ENCODE measurements at regions not wholly inside any gene's neighbourhood (a gene's known extent, or its start where the extent isn't known, plus 50 kb on each side); places are given as distances from the start of the nearest gene placed in this dataset.
A peak's percentile ranks its signal among the peaks of the same experiment; 100 is the strongest.

DNA sequence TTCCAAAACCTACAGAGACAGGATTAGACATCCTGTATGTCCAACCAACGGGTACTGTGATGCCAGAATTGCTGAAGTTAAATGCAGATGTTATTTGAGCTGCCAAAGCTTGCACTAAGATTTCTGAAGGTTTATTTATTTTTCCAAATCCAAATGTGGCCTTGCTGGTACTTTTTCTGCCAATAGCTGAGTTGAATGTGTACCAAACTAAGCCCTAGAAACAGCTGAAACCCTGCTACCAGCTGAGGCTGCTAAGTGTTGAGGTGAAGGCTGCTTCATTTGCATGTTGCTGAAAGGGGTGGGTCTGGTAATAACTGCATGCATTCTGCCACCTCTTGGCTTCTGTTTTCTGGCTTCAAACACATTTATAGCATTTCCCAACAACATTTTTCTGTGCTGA, 366.5 kb downstream of the FAT4 start:
- ATAC-seq = no peak
- TF ChIP-seq, protein P1, sequence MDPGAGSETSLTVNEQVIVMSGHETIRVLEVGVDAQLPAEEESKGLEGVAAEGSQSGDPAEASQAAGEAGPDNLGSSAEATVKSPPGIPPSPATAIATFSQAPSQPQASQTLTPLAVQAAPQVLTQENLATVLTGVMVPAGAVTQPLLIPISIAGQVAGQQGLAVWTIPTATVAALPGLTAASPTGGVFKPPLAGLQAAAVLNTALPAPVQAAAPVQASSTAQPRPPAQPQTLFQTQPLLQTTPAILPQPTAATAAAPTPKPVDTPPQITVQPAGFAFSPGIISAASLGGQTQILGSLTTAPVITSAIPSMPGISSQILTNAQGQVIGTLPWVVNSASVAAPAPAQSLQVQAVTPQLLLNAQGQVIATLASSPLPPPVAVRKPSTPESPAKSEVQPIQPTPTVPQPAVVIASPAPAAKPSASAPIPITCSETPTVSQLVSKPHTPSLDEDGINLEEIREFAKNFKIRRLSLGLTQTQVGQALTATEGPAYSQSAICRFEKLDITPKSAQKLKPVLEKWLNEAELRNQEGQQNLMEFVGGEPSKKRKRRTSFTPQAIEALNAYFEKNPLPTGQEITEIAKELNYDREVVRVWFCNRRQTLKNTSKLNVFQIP (CRISPR knock-in tag; IDR thresholded peaks at IDR 0.05; ENCODE audit: borderline replicate concordance, low read depth) = no peak
- TF ChIP-seq, protein P2, sequence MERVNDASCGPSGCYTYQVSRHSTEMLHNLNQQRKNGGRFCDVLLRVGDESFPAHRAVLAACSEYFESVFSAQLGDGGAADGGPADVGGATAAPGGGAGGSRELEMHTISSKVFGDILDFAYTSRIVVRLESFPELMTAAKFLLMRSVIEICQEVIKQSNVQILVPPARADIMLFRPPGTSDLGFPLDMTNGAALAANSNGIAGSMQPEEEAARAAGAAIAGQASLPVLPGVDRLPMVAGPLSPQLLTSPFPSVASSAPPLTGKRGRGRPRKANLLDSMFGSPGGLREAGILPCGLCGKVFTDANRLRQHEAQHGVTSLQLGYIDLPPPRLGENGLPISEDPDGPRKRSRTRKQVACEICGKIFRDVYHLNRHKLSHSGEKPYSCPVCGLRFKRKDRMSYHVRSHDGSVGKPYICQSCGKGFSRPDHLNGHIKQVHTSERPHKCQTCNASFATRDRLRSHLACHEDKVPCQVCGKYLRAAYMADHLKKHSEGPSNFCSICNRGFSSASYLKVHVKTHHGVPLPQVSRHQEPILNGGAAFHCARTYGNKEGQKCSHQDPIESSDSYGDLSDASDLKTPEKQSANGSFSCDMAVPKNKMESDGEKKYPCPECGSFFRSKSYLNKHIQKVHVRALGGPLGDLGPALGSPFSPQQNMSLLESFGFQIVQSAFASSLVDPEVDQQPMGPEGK (CRISPR knock-in tag; IDR thresholded peaks at IDR 0.05; ENCODE audit: borderline replicate concordance) = no peak
- no peak for TF ChIP-seq BACH2 (CRISPR knock-in tag; IDR thresholded peaks at IDR 0.05; ENCODE audit: borderline replicate concordance)
- no peak for TF ChIP-seq RARB (CRISPR knock-in tag; IDR thresholded peaks at IDR 0.05)
- TF ChIP-seq SNAI2 (CRISPR knock-in tag; IDR thresholded peaks at IDR 0.05) = no peak
- TF ChIP-seq TOX (CRISPR knock-in tag; IDR thresholded peaks at IDR 0.05; ENCODE audit: borderline replicate concordance) = no peak
- TF ChIP-seq, protein P3, sequence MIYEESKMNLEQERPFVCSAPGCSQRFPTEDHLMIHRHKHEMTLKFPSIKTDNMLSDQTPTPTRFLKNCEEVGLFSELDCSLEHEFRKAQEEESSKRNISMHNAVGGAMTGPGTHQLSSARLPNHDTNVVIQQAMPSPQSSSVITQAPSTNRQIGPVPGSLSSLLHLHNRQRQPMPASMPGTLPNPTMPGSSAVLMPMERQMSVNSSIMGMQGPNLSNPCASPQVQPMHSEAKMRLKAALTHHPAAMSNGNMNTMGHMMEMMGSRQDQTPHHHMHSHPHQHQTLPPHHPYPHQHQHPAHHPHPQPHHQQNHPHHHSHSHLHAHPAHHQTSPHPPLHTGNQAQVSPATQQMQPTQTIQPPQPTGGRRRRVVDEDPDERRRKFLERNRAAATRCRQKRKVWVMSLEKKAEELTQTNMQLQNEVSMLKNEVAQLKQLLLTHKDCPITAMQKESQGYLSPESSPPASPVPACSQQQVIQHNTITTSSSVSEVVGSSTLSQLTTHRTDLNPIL (CRISPR knock-in tag; IDR thresholded peaks at IDR 0.05; ENCODE audit: low read depth) = no peak
- no peak for TF ChIP-seq ISL1 (CRISPR knock-in tag; IDR thresholded peaks at IDR 0.05)
- no peak for TF ChIP-seq ZC3H10 (CRISPR knock-in tag; IDR thresholded peaks at IDR 0.05)

DNA sequence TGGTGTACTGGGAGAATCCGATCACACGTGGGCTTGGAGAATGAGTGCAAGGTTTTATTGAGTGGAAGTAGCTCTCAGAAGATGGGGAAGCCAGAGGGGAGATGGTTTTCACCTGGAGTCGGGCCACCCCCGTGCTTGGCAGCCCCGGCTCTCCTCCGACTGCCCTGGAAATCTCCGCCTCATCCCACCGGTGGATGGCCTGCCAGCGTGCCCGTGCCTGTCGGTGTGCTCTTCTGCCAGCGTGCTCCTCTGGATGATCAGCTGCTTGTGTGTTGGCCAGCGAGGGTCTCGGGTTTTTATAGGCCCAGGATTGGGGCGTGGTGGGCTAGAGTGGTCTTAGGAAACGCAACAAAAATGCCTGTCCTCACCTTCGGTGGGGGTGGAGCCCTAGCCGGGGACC, 368.0 kb downstream of the FAT4 start:
- no peak for ATAC-seq
- TF ChIP-seq BACH2 (CRISPR knock-in tag; IDR thresholded peaks at IDR 0.05; ENCODE audit: borderline replicate concordance) (no peak), RARB (CRISPR knock-in tag; IDR thresholded peaks at IDR 0.05) (no peak), ARNTL (CRISPR knock-in tag; IDR thresholded peaks at IDR 0.05; ENCODE audit: borderline replicate concordance, low read depth) (no peak), PPARA (CRISPR knock-in tag; IDR thresholded peaks at IDR 0.05; ENCODE audit: borderline replicate concordance) (no peak), ZC3H10 (CRISPR knock-in tag; IDR thresholded peaks at IDR 0.05) (no peak)
- TF ChIP-seq, protein P2 (CRISPR knock-in tag; IDR thresholded peaks at IDR 0.05; ENCODE audit: borderline replicate concordance) = no peak
- TF ChIP-seq, protein P1 (CRISPR knock-in tag; IDR thresholded peaks at IDR 0.05; ENCODE audit: borderline replicate concordance, low read depth) = no peak
- TF ChIP-seq, protein P3 (CRISPR knock-in tag; IDR thresholded peaks at IDR 0.05; ENCODE audit: low read depth) = no peak

DNA sequence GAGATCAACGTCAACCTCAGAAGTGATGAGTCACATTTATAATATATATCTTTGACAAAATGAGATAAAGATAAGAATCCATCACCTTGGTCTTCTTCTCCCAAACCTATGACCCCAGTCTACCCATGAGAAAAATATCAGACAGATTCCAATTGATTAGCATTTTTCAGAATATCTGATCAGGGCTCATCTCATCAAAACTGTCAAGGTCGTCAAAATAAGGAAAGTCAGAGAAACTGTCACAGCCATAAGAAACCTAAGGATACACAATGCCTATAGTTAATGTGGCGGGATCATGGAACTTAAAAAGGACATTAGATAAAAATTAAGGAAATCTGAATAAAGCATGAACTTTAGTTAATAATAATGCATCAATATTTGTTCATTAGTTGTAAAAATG, 374.1 kb downstream of the FAT4 start:
- TF ChIP-seq ZFP3 (CRISPR knock-in tag; IDR thresholded peaks at IDR 0.05) (no peak), GLIS3 (CRISPR knock-in tag; IDR thresholded peaks at IDR 0.05) (no peak), SNAI2 (CRISPR knock-in tag; IDR thresholded peaks at IDR 0.05) (no peak), OSR1 (CRISPR knock-in tag; IDR thresholded peaks at IDR 0.05) (no peak), RARB (CRISPR knock-in tag; IDR thresholded peaks at IDR 0.05) (no peak), CSDC2 (CRISPR knock-in tag; IDR thresholded peaks at IDR 0.05) (no peak), ZC3H10 (CRISPR knock-in tag; IDR thresholded peaks at IDR 0.05) (no peak)
- no peak for ATAC-seq

DNA sequence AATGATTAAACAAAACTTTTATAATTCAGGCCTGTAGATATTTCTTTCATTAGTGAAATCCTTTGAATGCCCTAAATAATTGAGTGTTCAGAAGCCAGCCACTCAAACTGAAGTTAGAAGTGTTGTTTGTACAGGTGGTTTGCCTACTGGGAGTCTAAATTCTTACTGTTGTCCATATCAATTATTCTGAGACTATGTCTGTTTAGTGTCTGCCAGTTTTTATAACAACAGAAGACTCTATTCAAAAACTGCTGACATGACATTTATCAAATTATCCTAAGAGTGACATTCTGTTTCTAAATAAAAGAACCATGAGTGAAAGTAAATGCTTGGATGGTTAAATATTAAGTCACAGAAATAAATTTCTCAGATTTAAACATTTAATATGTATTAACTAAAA, 375.1 kb downstream of the FAT4 start:
- no peak for TF ChIP-seq SNAI2 (CRISPR knock-in tag; IDR thresholded peaks at IDR 0.05)
- TF ChIP-seq ZNF8 (CRISPR knock-in tag; IDR thresholded peaks at IDR 0.05) = no peak
- TF ChIP-seq ISL1 (CRISPR knock-in tag; IDR thresholded peaks at IDR 0.05) = peak; percentile 37; the same call in 1 of the 2 replicates
- no peak for TF ChIP-seq ZFP3 (CRISPR knock-in tag; IDR thresholded peaks at IDR 0.05)
- no peak for TF ChIP-seq OSR1 (CRISPR knock-in tag; IDR thresholded peaks at IDR 0.05)
- ATAC-seq = no peak
